Neuronal stem cell (in vitro differentiated cells): ENCODE measurements at regions not wholly inside any gene's neighbourhood (a gene's known extent, or its start where the extent isn't known, plus 50 kb on each side); places are given as distances from the start of the nearest gene placed in this dataset.

ENCODE experiments used
- DNase-seq: peaks from one replicate; pipeline ENCODE4 v3.0.0-alpha.2; 2013; ENCODE audit warnings: low spot score
- H2AFZ ChIP-seq: one replicate; pipeline ENCODE4 v1.6.1; 2013; ENCODE audit warnings: mild to moderate bottlenecking, low read length, inconsistent platforms
- H2AK5ac ChIP-seq: 2 replicates; pipeline ENCODE4 v1.6.1; 2013; ENCODE audit warnings: low read depth, mild to moderate bottlenecking, inconsistent platforms, low read length, moderate library complexity, mixed read lengths
- H2BK120ac ChIP-seq: 2 replicates; pipeline ENCODE4 v1.6.1; 2013; ENCODE audit warnings: low read depth, mild to moderate bottlenecking, inconsistent platforms, low read length, moderate library complexity, mixed read lengths
- H2BK12ac ChIP-seq: one replicate; pipeline ENCODE4 v1.6.1; 2013; ENCODE audit warnings: low read length, inconsistent platforms
- H2BK15ac ChIP-seq: 2 replicates; pipeline ENCODE4 v1.6.1; 2013; ENCODE audit warnings: mild to moderate bottlenecking, low read length, inconsistent platforms, mixed read lengths
- H2BK5ac ChIP-seq: one replicate; pipeline ENCODE4 v1.6.1; 2013; ENCODE audit warnings: inconsistent platforms, mild to moderate bottlenecking, low read length, moderate library complexity
- H3K14ac ChIP-seq: one replicate; pipeline ENCODE4 v1.6.1; 2013; ENCODE audit warnings: low read length, inconsistent platforms
- H3K18ac ChIP-seq: 2 replicates; pipeline ENCODE4 v1.6.1; 2013; ENCODE audit warnings: low read length, inconsistent platforms
- H3K23ac ChIP-seq: 2 replicates; pipeline ENCODE4 v1.6.1; 2013; ENCODE audit warnings: low read depth, mild to moderate bottlenecking, mixed read lengths, low read length, inconsistent platforms; ENCODE audit not compliant: poor library complexity
- H3K27ac ChIP-seq: replicated peaks from 3 replicates; pipeline ENCODE4 v1.5.1; 2013; ENCODE audit warnings: low read length, inconsistent platforms
- H3K27me3 ChIP-seq, 3 experiments: 2 replicates each; pipeline ENCODE4 v1.6.1; 2013; ENCODE audit warnings: low read length in 3 of 3, mild to moderate bottlenecking in 2 of 3, inconsistent platforms in 1 of 3, low read depth in 1 of 3, mixed read lengths in 1 of 3, moderate library complexity in 1 of 3; ENCODE audit not compliant: control insufficient read depth in 3 of 3, insufficient read depth in 3 of 3
- H3K36me3 ChIP-seq, 2 donors: replicated peaks in 1 of 2; 2 replicates each; pipeline ENCODE4 v1.6.1; 2013; ENCODE audit warnings: low read length in 2 of 2; ENCODE audit not compliant: control insufficient read depth in 2 of 2, insufficient read depth in 2 of 2
- H3K4ac ChIP-seq: 2 replicates; pipeline ENCODE4 v1.6.1; 2013; ENCODE audit warnings: inconsistent platforms, mild to moderate bottlenecking, low read length, moderate library complexity
- H3K4me1 ChIP-seq, 2 donors: 1 replicate in 1 of 2; 2 replicates in 1 of 2; pipeline ENCODE4 v1.6.1; 2013; ENCODE audit warnings: low read length in 2 of 2, low read depth in 1 of 2; ENCODE audit not compliant: control insufficient read depth in 2 of 2, insufficient read depth in 1 of 2
- H3K4me2 ChIP-seq: one replicate; pipeline ENCODE4 v1.6.1; 2013; ENCODE audit warnings: mild to moderate bottlenecking, low read length, inconsistent platforms; ENCODE audit not compliant: insufficient read depth, poor library complexity, severe bottlenecking
- H3K4me3 ChIP-seq, 2 donors: 2 replicates each; pipeline ENCODE4 v1.5.1; 2013; ENCODE audit warnings: low read length in 2 of 2, mild to moderate bottlenecking in 2 of 2, inconsistent platforms in 1 of 2, moderate library complexity in 1 of 2
- H3K79me1 ChIP-seq: one replicate; pipeline ENCODE4 v1.6.1; 2013; ENCODE audit warnings: low read depth, mild to moderate bottlenecking, inconsistent platforms, low read length, moderate library complexity
- H3K9ac ChIP-seq: one replicate; pipeline ENCODE4 v1.6.1; 2013; ENCODE audit warnings: mild to moderate bottlenecking, low read depth, low read length, inconsistent platforms; ENCODE audit not compliant: poor library complexity
- H3K9me3 ChIP-seq, 2 donors: replicated peaks in 1 of 2; 2 replicates each; pipeline versions ENCODE3 to v1.6.1; 2013; ENCODE audit warnings: low read length in 2 of 2, mild to moderate bottlenecking in 2 of 2, inconsistent platforms in 1 of 2, low read depth in 1 of 2, mixed read lengths in 1 of 2, moderate library complexity in 1 of 2; ENCODE audit not compliant: control insufficient read depth in 2 of 2, insufficient read depth in 1 of 2
- H4K8ac ChIP-seq: one replicate; pipeline ENCODE4 v1.6.1; 2013; ENCODE audit warnings: low read depth, mild to moderate bottlenecking, inconsistent platforms, low read length, moderate library complexity
- H4K91ac ChIP-seq: one replicate; pipeline ENCODE4 v1.6.1; 2013; ENCODE audit warnings: low read length, low read depth, mild to moderate bottlenecking, inconsistent platforms; ENCODE audit not compliant: poor library complexity
- WGBS, 2 donors: extraction: QIAGEN DNeasy Blood & Tissue Kit; methylation state at CpG; one replicate each; pipeline ENCODE4 v1.1.7; 2013; ENCODE audit warnings: missing lambda C conversion rate in 2 of 2, mixed read lengths in 1 of 2; ENCODE audit not compliant: insufficient read length in 2 of 2, insufficient replicate concordance in 1 of 2; ENCODE audit errors: extremely low coverage in 2 of 2; 5-methylcytosine and 5-hydroxymethylcytosine counted together

DNA sequence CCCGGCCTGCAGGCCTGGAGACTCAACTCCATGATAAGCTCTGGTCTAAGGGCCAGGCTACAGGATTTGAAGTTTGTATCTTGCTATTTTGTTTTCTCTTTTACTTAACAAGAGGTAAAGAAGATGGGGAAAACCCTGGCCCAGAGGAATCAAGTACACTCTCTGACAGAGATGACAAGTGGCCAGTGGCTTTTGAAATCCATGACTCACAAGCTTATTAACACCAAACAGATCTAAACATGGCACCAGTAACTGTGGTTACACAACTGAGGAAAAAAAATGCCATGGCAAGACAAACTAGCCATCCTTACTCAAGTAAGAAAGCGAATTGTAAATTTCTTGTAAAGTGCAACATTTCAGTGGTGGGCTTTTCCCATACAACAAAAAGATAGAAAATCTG, 72.6 kb upstream of the SERTM1 start:
- Histone ChIP-seq H4K91ac (no peak overlapping the region), H2BK5ac (no peak overlapping the region), H3K4me2 (no peak overlapping the region), H3K18ac (no peak overlapping the region), H3K14ac (no peak overlapping the region), H3K4me1 (no peaks in the 10 kb centered on the region), H3K23ac (no peak overlapping the region), H3K4ac (no peak overlapping the region), H3K79me1 (no peaks in the 10 kb centered on the region), H2AK5ac (no peak overlapping the region), H4K8ac (no peak overlapping the region), H3K27me3 (no peaks in the 10 kb centered on the region), H3K9me3 (no peaks in the 10 kb centered on the region), H2AFZ (no peak overlapping the region), H2BK120ac (no peak overlapping the region), H3K36me3 (no peaks in the 10 kb centered on the region), H2BK15ac (no peak overlapping the region), H2BK12ac (no peak overlapping the region), H3K9ac (no peak overlapping the region), H3K27ac (no peak overlapping the region), H3K4me3 (no peak overlapping the region)
- whole genome bisulfite sequencing, 2 donors: no CpG with 5 or more reads among the region's 2 CpGs
- DNase-seq: no peak

DNA sequence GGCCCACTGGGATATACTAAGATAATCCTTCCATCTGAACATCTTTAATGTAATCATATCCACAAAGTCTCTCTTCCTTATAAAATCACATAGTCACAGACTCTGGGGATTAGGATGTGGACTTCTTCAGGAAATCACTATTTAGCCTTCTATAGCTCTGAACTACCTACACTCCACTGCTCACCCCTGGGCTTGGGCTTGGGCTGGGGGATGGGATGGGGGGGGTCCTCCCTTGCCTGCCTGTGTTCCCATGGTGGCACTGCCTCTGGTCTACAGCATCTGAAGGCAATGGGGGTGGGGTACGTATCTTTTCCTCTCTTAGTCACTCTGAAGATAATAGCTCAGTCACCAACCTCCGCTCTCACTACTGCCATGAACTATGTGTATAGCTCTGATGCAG, 67.8 kb upstream of the SERTM1 start:
- no CpG with 5 or more reads among the region's 2 CpGs for WGBS, 2 donors
- no peak overlapping the region for H2AFZ ChIP-seq
- no peak overlapping the region for H3K23ac ChIP-seq
- H2BK15ac ChIP-seq: no peak overlapping the region
- H3K18ac ChIP-seq: no peak overlapping the region
- peaks cover 0 to 4% (median 0%) of the 10 kb centered on the region in 3 experiments for H3K27me3 ChIP-seq
- no peak overlapping the region for H2BK120ac ChIP-seq
- H3K4me2 ChIP-seq: no peak overlapping the region
- H4K8ac ChIP-seq: no peak overlapping the region
- DNase-seq: no peak
- H3K14ac ChIP-seq: no peak overlapping the region
- H2BK12ac ChIP-seq: no peak overlapping the region
- no peak overlapping the region for H2BK5ac ChIP-seq
- no peak overlapping the region for H4K91ac ChIP-seq
- no peaks in the 10 kb centered on the region for H3K4me1 ChIP-seq
- no peak overlapping the region for H2AK5ac ChIP-seq
- no peak overlapping the region for H3K27ac ChIP-seq
- no peak overlapping the region for H3K9ac ChIP-seq
- no peak overlapping the region for H3K4me3 ChIP-seq
- no peaks in the 10 kb centered on the region for H3K79me1 ChIP-seq
- no peaks in the 10 kb centered on the region for H3K9me3 ChIP-seq
- no peak overlapping the region for H3K4ac ChIP-seq
- H3K36me3 ChIP-seq: no peaks in the 10 kb centered on the region

DNA sequence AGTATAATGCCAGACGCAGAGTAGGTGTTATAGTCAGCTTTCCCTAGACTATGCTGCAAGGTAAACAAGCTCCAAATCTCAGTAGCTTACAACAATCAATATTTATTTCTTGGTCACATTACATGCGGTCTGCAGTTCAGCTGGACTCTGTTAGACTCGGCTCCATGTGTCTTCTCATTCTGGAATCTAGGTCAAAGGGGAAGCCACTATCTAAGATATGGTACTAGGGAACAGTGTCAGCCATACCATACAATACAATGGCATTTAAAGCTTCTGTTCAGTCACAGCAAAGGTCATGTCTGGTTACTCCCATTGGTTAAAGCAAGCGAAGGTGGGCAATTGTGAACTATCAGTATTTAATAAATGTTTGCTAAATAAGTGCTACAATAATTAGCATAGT, 65.3 kb upstream of the SERTM1 start:
- H3K4me2 ChIP-seq: no peak overlapping the region
- no peak overlapping the region for H3K18ac ChIP-seq
- no peaks in the 10 kb centered on the region for H3K79me1 ChIP-seq
- H3K4me1 ChIP-seq: peaks cover 0 to 4% of the 10 kb centered on the region in 2 donors
- no peak for DNase-seq
- H4K91ac ChIP-seq: no peak overlapping the region
- no peak overlapping the region for H3K9ac ChIP-seq
- no peaks in the 10 kb centered on the region for H3K9me3 ChIP-seq
- no peak overlapping the region for H2BK12ac ChIP-seq
- H2AFZ ChIP-seq: no peak overlapping the region
- no peaks in the 10 kb centered on the region for H3K36me3 ChIP-seq
- WGBS, 2 donors: no CpG with 5 or more reads among the region's 4 CpGs
- no peak overlapping the region for H3K27ac ChIP-seq
- H2BK5ac ChIP-seq: no peak overlapping the region
- H3K14ac ChIP-seq: no peak overlapping the region
- no peak overlapping the region for H3K23ac ChIP-seq
- no peak overlapping the region for H4K8ac ChIP-seq
- no peak overlapping the region for H2BK120ac ChIP-seq
- H2BK15ac ChIP-seq: no peak overlapping the region
- H2AK5ac ChIP-seq: no peak overlapping the region
- no peak overlapping the region for H3K4me3 ChIP-seq
- no peak overlapping the region for H3K4ac ChIP-seq
- peaks cover 0 to 8% (median 0%) of the 10 kb centered on the region in 3 experiments for H3K27me3 ChIP-seq

DNA sequence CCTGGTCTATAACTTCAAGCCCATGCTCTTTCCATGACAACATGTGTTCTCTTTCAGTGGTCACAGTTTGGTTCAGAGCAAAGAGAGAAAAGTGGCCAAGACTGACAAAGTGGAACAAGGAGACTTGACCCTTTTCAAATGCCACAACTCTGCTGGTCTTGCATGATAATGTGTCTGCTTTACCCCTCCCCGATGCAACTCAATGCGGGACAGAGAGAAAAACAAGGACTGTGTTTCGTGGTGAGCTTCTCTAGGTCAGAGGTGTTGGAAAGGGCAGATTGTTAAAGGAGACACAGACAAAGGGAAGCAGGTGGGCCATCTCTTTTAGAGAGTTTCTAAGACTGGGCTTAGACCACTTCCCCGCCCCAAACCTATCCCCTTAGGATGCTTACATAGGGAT, 61.6 kb upstream of the SERTM1 start:
- WGBS, 2 donors: no CpG with 5 or more reads among the region's 4 CpGs
- no peak overlapping the region for H3K14ac ChIP-seq
- H2AK5ac ChIP-seq: no peak overlapping the region
- no peak overlapping the region for H2BK15ac ChIP-seq
- peaks cover 0 to 17% (median 0%) of the 10 kb centered on the region in 3 experiments for H3K27me3 ChIP-seq
- no peak overlapping the region for H3K18ac ChIP-seq
- H3K4me1 ChIP-seq: peaks cover 0 to 4% of the 10 kb centered on the region in 2 donors
- H3K4ac ChIP-seq: no peak overlapping the region
- no peak overlapping the region for H2BK12ac ChIP-seq
- no peak overlapping the region for H2BK120ac ChIP-seq
- no peak overlapping the region for H3K23ac ChIP-seq
- no peak overlapping the region for H3K27ac ChIP-seq
- H3K4me2 ChIP-seq: no peak overlapping the region
- H3K4me3 ChIP-seq: no peak overlapping the region
- no peak overlapping the region for H4K8ac ChIP-seq
- no peak for DNase-seq
- H3K36me3 ChIP-seq: no peaks in the 10 kb centered on the region
- H4K91ac ChIP-seq: no peak overlapping the region
- no peak overlapping the region for H2AFZ ChIP-seq
- no peaks in the 10 kb centered on the region for H3K9me3 ChIP-seq
- H3K9ac ChIP-seq: no peak overlapping the region
- no peak overlapping the region for H2BK5ac ChIP-seq
- no peaks in the 10 kb centered on the region for H3K79me1 ChIP-seq
